ENCODE measurements at regions not wholly inside any gene's neighbourhood (a gene's known extent, or its start where the extent isn't known, plus 50 kb on each side); places are given as distances from the start of the nearest gene placed in this dataset.
"Not testable (repeated sequence)": the region's sequence is repeated elsewhere in the genome, so short reads cannot be mapped to it uniquely, and the experiment has no call there.

- not testable (repeated sequence) for TF ChIP-seq CTCF (IDR thresholded peaks at IDR 0.05); RFX5 (IDR thresholded peaks at IDR 0.05); REST (IDR thresholded peaks at IDR 0.05); NFE2L2 (conservative IDR thresholded peaks at IDR 0.05; ENCODE audit: low read length); POLR2A (IDR thresholded peaks at IDR 0.05; ENCODE audit: low read length); USF2 (IDR thresholded peaks at IDR 0.05); HDAC2 (IDR thresholded peaks at IDR 0.05); BHLHE40 (IDR thresholded peaks at IDR 0.05; ENCODE audit: low read depth, low read length); EHMT2 (IDR thresholded peaks at IDR 0.05; ENCODE audit: low read depth); MAX (IDR thresholded peaks at IDR 0.05)
Measured at GRCh38 chr15:69879963-69880362, 217.8 kb downstream of the TLE3 start.
